NCI-H446 treated with DMSO at 0.1 percent for 48 hours (cell line): ENCODE measurements at regions not wholly inside any gene's neighbourhood (a gene's known extent, or its start where the extent isn't known, plus 50 kb on each side); places are given as distances from the start of the nearest gene placed in this dataset.
A peak's percentile ranks its signal among the peaks of the same experiment; 100 is the strongest.

ENCODE experiments used
- DNase-seq: peaks from one replicate; lab custom pipeline; 2025; lab: John Stamatoyannopoulos, UW

- DNase-seq, result no peak
These were observed 142.3 kb upstream of the UNC5B start for GRCh38 chr10:71069909-71070666.

GRCh38 chr10:71070741-71071140 lies 141.6 kb upstream of the UNC5B start:
- no peak for DNase-seq

GRCh38 chr10:71072131-71072822 lies 140.1 kb upstream of the UNC5B start:
- DNase-seq, result no peak

GRCh38 chr10:71072823-71073210 lies 139.6 kb upstream of the UNC5B start:
- DNase-seq, result no peak

GRCh38 chr10:71073451-71074175 lies 138.8 kb upstream of the UNC5B start:
- no peak for DNase-seq

GRCh38 chr10:71074176-71074755 lies 138.1 kb upstream of the UNC5B start:
- DNase-seq, result no peak

- DNase-seq, result peak; percentile 2
These were observed 137.1 kb upstream of the UNC5B start for GRCh38 chr10:71075086-71075758.

GRCh38 chr10:71075759-71076472 lies 136.5 kb upstream of the UNC5B start:
- DNase-seq, result no peak

- DNase-seq, result no peak
These were observed 135.8 kb upstream of the UNC5B start for GRCh38 chr10:71076473-71077142.

- DNase-seq, result no peak
These were observed 135.2 kb upstream of the UNC5B start for GRCh38 chr10:71077143-71077581.

- no peak for DNase-seq
These were observed 134.4 kb upstream of the UNC5B start for GRCh38 chr10:71077796-71078453.

- DNase-seq, result no peak
These were observed 133.8 kb upstream of the UNC5B start for GRCh38 chr10:71078454-71079145.

GRCh38 chr10:71079761-71080380 lies 132.5 kb upstream of the UNC5B start:
- no peak for DNase-seq

GRCh38 chr10:71080381-71081228 lies 131.8 kb upstream of the UNC5B start:
- DNase-seq, result no peak

- no peak for DNase-seq
These were observed 131.2 kb upstream of the UNC5B start for GRCh38 chr10:71081229-71081560.

- DNase-seq, result no peak
These were observed 130.5 kb upstream of the UNC5B start for GRCh38 chr10:71081912-71082311.

GRCh38 chr10:71082960-71083715 lies 129.2 kb upstream of the UNC5B start:
- no peak for DNase-seq

GRCh38 chr10:71083716-71083975 lies 128.7 kb upstream of the UNC5B start:
- DNase-seq, result no peak
